Sigmoid colon (tissue), 6 donors: ENCODE measurements at regions not wholly inside any gene's neighbourhood (a gene's known extent, or its start where the extent isn't known, plus 50 kb on each side); places are given as distances from the start of the nearest gene placed in this dataset.

Source experiments
- DNase-seq: peaks from one replicate; pipeline ENCODE4 v3.0.0-alpha.2; 2019
- H3K27ac ChIP-seq, 4 donors: fragments of 200-600 bp; sonication (generic); one replicate each; pipeline ENCODE4 v1.5.1; 2016 to 2019; ENCODE audit warnings: mild to moderate bottlenecking in 1 of 4
- H3K27me3 ChIP-seq, 3 donors: fragments of 200-600 bp; sonication (generic); one replicate each; pipeline ENCODE4 v1.5.1; 2019; ENCODE audit warnings: mild to moderate bottlenecking in 1 of 3
- H3K36me3 ChIP-seq, 4 donors: fragments of 200-600 bp; sonication (generic); one replicate each; pipeline ENCODE4 v1.5.1; 2016 to 2019
- H3K4me1 ChIP-seq, 4 donors: fragments of 200-600 bp; sonication (generic); one replicate each; pipeline ENCODE4 v1.5.1; 2017 to 2019
- H3K4me3 ChIP-seq, 4 donors: fragments of 200-600 bp; sonication (generic); one replicate each; pipeline ENCODE4 v1.5.1; 2017 to 2019; ENCODE audit warnings: mild to moderate bottlenecking in 2 of 4, moderate library complexity in 1 of 4
- H3K9me3 ChIP-seq, 4 donors: fragments of 200-600 bp in 3 of 4; sonication (generic) in 3 of 4; one replicate each; pipeline versions ENCODE4 v1.5.1 to v1.6.1; 2013 to 2019
- CTCF ChIP-seq, 4 experiments: fragments of 450-650 bp in 3 of 4; fragments of 200-600 bp in 1 of 4; IDR thresholded peaks; one replicate each; pipeline ENCODE4 v1.5.1; 2016 to 2019; ENCODE audit warnings: antibody characterized with exemption in 4 of 4, mild to moderate bottlenecking in 3 of 4, moderate library complexity in 2 of 4
- EP300 ChIP-seq, 4 donors: sonication (generic); formaldehyde crosslinking; IDR thresholded peaks; one replicate each; pipeline ENCODE4 v1.6.1; 2017; ENCODE audit warnings: antibody characterized with exemption in 4 of 4
- POLR2A ChIP-seq, 2 donors: fragments of 450-650 bp; IDR thresholded peaks; one replicate each; pipeline ENCODE4 v1.6.1; 2016; ENCODE audit warnings: antibody characterized with exemption in 2 of 2, mild to moderate bottlenecking in 2 of 2, moderate library complexity in 2 of 2
- POLR2AphosphoS5 ChIP-seq, 4 donors: sonication (generic); formaldehyde crosslinking; IDR thresholded peaks; one replicate each; pipeline ENCODE4 v1.6.1; 2017; ENCODE audit warnings: antibody characterized with exemption in 4 of 4
- WGBS, 2 donors: extraction: QIAGEN DNeasy Blood & Tissue Kit; methylation state at CpG; one replicate each; pipeline ENCODE4 v1.1.7; 2013; 5-methylcytosine and 5-hydroxymethylcytosine counted together
- intact Hi-C: fragments of 100-400 bp; cut with DNase I; formaldehyde crosslinking; loops from one replicate; pipeline ENCODE4 v1.15.1; 2023
- donor health status: healthy with polysubstance abuse.
- donor health status: healthy.

DNA sequence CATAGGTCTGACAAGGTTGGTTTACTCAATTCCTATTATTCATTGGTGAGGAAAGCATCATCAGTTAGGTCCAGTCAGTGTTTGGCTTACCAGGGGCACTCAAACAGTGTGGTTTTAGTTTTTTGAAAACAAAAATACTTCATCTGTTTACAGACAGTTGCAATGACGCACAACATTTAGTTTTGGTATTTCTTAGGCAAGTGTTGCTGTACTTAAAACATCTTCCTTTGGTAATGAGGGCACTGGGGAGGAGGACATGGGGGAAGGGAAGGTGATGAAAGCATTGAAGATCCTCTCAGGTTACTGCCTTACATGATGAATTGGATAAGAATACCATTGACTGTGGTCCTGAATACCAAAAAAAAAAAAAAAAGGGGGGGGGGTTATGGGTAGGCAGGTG lies 93.7 kb upstream of the MAOA start:
- intact Hi-C loops = no loop called here
- no peak for TF ChIP-seq POLR2A (IDR thresholded peaks at IDR 0.05)
- TF ChIP-seq CTCF (IDR thresholded peaks at IDR 0.05) = no peak
- TF ChIP-seq EP300 (IDR thresholded peaks at IDR 0.05) = no peak
- WGBS, 2 donors = 87 to 90% methylated on average over 1 of the region's 1 CpG
- Histone ChIP-seq H3K4me3 (no peak overlapping the region), H3K36me3 (no peaks in the 10 kb centered on the region), H3K27me3 (no peaks in the 10 kb centered on the region), H3K9me3 (no peaks in the 10 kb centered on the region), H3K27ac (no peak overlapping the region), H3K4me1 (no peaks in the 10 kb centered on the region)
- DNase-seq = no peak

GRCh38 chrX:43564953-43565352 lies 91.1 kb upstream of the MAOA start:
- Histone ChIP-seq H3K27ac (no peak overlapping the region), H3K4me1 (no peaks in the 10 kb centered on the region), H3K9me3 (no peaks in the 10 kb centered on the region), H3K27me3 (no peaks in the 10 kb centered on the region), H3K4me3 (no peak overlapping the region), H3K36me3 (no peaks in the 10 kb centered on the region)
- DNase-seq = no peak
- 73 to 84% methylated on average over 2 of the region's 2 CpGs for WGBS, 2 donors
- intact Hi-C loops = no loop called here
- TF ChIP-seq POLR2AphosphoS5 (IDR thresholded peaks at IDR 0.05) (no peak), CTCF (IDR thresholded peaks at IDR 0.05) (no peak), EP300 (IDR thresholded peaks at IDR 0.05) (no peak), POLR2A (IDR thresholded peaks at IDR 0.05) (no peak)

- TF ChIP-seq CTCF (IDR thresholded peaks at IDR 0.05) (no peak), POLR2A (IDR thresholded peaks at IDR 0.05) (no peak), EP300 (IDR thresholded peaks at IDR 0.05) (no peak), POLR2AphosphoS5 (IDR thresholded peaks at IDR 0.05) (no peak)
- no peak overlapping the region for H3K4me3 ChIP-seq
- intact Hi-C loops = no loop called here
These were observed 89.9 kb upstream of the MAOA start for GRCh38 chrX:43566170-43566569.

GRCh38 chrX:43573441-43574015 lies 82.6 kb upstream of the MAOA start:
- no peak for TF ChIP-seq POLR2AphosphoS5 (IDR thresholded peaks at IDR 0.05)
- TF ChIP-seq POLR2A (IDR thresholded peaks at IDR 0.05) = no peak
- no peak for TF ChIP-seq CTCF (IDR thresholded peaks at IDR 0.05)
- TF ChIP-seq EP300 (IDR thresholded peaks at IDR 0.05) = no peak
- intact Hi-C loops = no loop called here
- no peak overlapping the region for H3K27ac ChIP-seq
- H3K9me3 ChIP-seq = no peaks in the 10 kb centered on the region
- no peak for DNase-seq
- no peak overlapping the region for H3K4me3 ChIP-seq
- H3K27me3 ChIP-seq = no peaks in the 10 kb centered on the region
- H3K4me1 ChIP-seq = no peaks in the 10 kb centered on the region
- no peaks in the 10 kb centered on the region for H3K36me3 ChIP-seq

More at GRCh38 chrX:43566170-43566569, 89.9 kb upstream of the MAOA start:
- Histone ChIP-seq H3K36me3 (no peaks in the 10 kb centered on the region), H3K27ac (no peak overlapping the region), H3K27me3 (no peaks in the 10 kb centered on the region), H3K9me3 (no peaks in the 10 kb centered on the region), H3K4me1 (no peaks in the 10 kb centered on the region)
- no peak for DNase-seq

GRCh38 chrX:43580621-43581020 lies 75.5 kb upstream of the MAOA start:
- no peaks in the 10 kb centered on the region for H3K4me1 ChIP-seq
- H3K4me3 ChIP-seq = no peak overlapping the region
- no peaks in the 10 kb centered on the region for H3K27me3 ChIP-seq
- H3K36me3 ChIP-seq = no peaks in the 10 kb centered on the region
- TF ChIP-seq POLR2AphosphoS5 (IDR thresholded peaks at IDR 0.05) = no peak
- no peak overlapping the region for H3K27ac ChIP-seq
- DNase-seq = no peak
- WGBS, 2 donors = 88% methylated on average over 4 of the region's 4 CpGs
- intact Hi-C loops = no loop called here
- H3K9me3 ChIP-seq = no peaks in the 10 kb centered on the region
